ENCODE measurements at regions not wholly inside any gene's neighbourhood (a gene's known extent, or its start where the extent isn't known, plus 50 kb on each side); places are given as distances from the start of the nearest gene placed in this dataset.

GRCh38 chr15:35159170-35159569, 74.1 kb upstream of the NANOGP8 start:
- Histone ChIP-seq H3K27me3 (ENCODE audit: low read length) (no peaks in the 10 kb centered on the region), H3K4me2 (ENCODE audit: low read depth, low read length, poor library complexity, severe bottlenecking) (no peak overlapping the region), H2AFZ (ENCODE audit: low read depth, low read length, severe bottlenecking) (no peak overlapping the region), H3K4me3 (ENCODE audit: insufficient read depth, low read length, poor library complexity, severe bottlenecking) (no peak overlapping the region), H3K27ac (ENCODE audit: low read depth, low read length) (no peak overlapping the region), H4K20me1 (ENCODE audit: low read depth, low read length) (no peaks in the 10 kb centered on the region), H3F3A (ENCODE audit: insufficient read depth) (no peaks in the 10 kb centered on the region), H3K79me2 (ENCODE audit: insufficient read depth, low read length) (no peaks in the 10 kb centered on the region), H3K36me3 (ENCODE audit: low read length) (no peaks in the 10 kb centered on the region), H3K9ac (ENCODE audit: low read length) (no peak overlapping the region), H3K9me3 (ENCODE audit: insufficient read depth, low read length) (no peaks in the 10 kb centered on the region), H3K9me2 (replicated peaks; ENCODE audit: insufficient read depth, low read length) (no peaks in the 10 kb centered on the region)
- TF ChIP-seq EZH2phosphoT487 (conservative IDR thresholded peaks at IDR 0.05; ENCODE audit: low read length) (no peak), CTCF (IDR thresholded peaks at IDR 0.05; ENCODE audit: insufficient read depth, low read length, poor library complexity, severe bottlenecking) (no peak)

GRCh38 chr15:35151782-35152181, 66.7 kb upstream of the NANOGP8 start:
- no peaks in the 10 kb centered on the region for H3K79me2 ChIP-seq (ENCODE audit: insufficient read depth, low read length)
- no peaks in the 10 kb centered on the region for H4K20me1 ChIP-seq (ENCODE audit: low read depth, low read length)
- H3K4me2 ChIP-seq (ENCODE audit: low read depth, low read length, poor library complexity, severe bottlenecking): no peak overlapping the region
- H3K9me2 ChIP-seq (replicated peaks; ENCODE audit: insufficient read depth, low read length): no peaks in the 10 kb centered on the region
- no peaks in the 10 kb centered on the region for H3K36me3 ChIP-seq (ENCODE audit: low read length)
- TF ChIP-seq EZH2phosphoT487 (conservative IDR thresholded peaks at IDR 0.05; ENCODE audit: low read length): no peak
- no peak for TF ChIP-seq CTCF (IDR thresholded peaks at IDR 0.05; ENCODE audit: insufficient read depth, low read length, poor library complexity, severe bottlenecking)
- H3K4me3 ChIP-seq (ENCODE audit: insufficient read depth, low read length, poor library complexity, severe bottlenecking): no peak overlapping the region
- H2AFZ ChIP-seq (ENCODE audit: low read depth, low read length, severe bottlenecking): no peak overlapping the region
- H3K27me3 ChIP-seq (ENCODE audit: low read length): no peaks in the 10 kb centered on the region
- no peaks in the 10 kb centered on the region for H3K9me3 ChIP-seq (ENCODE audit: insufficient read depth, low read length)
- no peak overlapping the region for H3K27ac ChIP-seq (ENCODE audit: low read depth, low read length)
- H3F3A ChIP-seq (ENCODE audit: insufficient read depth): no peaks in the 10 kb centered on the region
- H3K9ac ChIP-seq (ENCODE audit: low read length): no peak overlapping the region

GRCh38 chr15:35151381-35151780, 66.3 kb upstream of the NANOGP8 start:
- no peaks in the 10 kb centered on the region for H4K20me1 ChIP-seq (ENCODE audit: low read depth, low read length)
- H3K27me3 ChIP-seq (ENCODE audit: low read length): no peaks in the 10 kb centered on the region
- no peaks in the 10 kb centered on the region for H3K36me3 ChIP-seq (ENCODE audit: low read length)
- H2AFZ ChIP-seq (ENCODE audit: low read depth, low read length, severe bottlenecking): no peak overlapping the region
- TF ChIP-seq EZH2phosphoT487 (conservative IDR thresholded peaks at IDR 0.05; ENCODE audit: low read length) (no peak), CTCF (IDR thresholded peaks at IDR 0.05; ENCODE audit: insufficient read depth, low read length, poor library complexity, severe bottlenecking) (no peak)
- no peak overlapping the region for H3K4me2 ChIP-seq (ENCODE audit: low read depth, low read length, poor library complexity, severe bottlenecking)
- H3K9me3 ChIP-seq (ENCODE audit: insufficient read depth, low read length): no peaks in the 10 kb centered on the region
- no peak overlapping the region for H3K9ac ChIP-seq (ENCODE audit: low read length)
- no peaks in the 10 kb centered on the region for H3F3A ChIP-seq (ENCODE audit: insufficient read depth)
- no peaks in the 10 kb centered on the region for H3K79me2 ChIP-seq (ENCODE audit: insufficient read depth, low read length)
- no peaks in the 10 kb centered on the region for H3K9me2 ChIP-seq (replicated peaks; ENCODE audit: insufficient read depth, low read length)
- no peak overlapping the region for H3K4me3 ChIP-seq (ENCODE audit: insufficient read depth, low read length, poor library complexity, severe bottlenecking)
- H3K27ac ChIP-seq (ENCODE audit: low read depth, low read length): no peak overlapping the region

All from SU-DHL-6 (cell line).